ENCODE measurements at regions not wholly inside any gene's neighbourhood (a gene's known extent, or its start where the extent isn't known, plus 50 kb on each side); places are given as distances from the start of the nearest gene placed in this dataset.

- DNase-seq, result no peak
- Mint-ChIP-seq H3K4me1 (ENCODE audit: low read depth, unreplicated experiment) (no peaks in the 10 kb centered on the region), H3K27ac (ENCODE audit: unreplicated experiment) (no peak overlapping the region), H3K4me3 (ENCODE audit: low read depth, unreplicated experiment) (no peak overlapping the region), H3K27me3 (ENCODE audit: unreplicated experiment) (no peaks in the 10 kb centered on the region), H3K9me3 (ENCODE audit: low read depth, unreplicated experiment) (peaks cover 3% of the 10 kb centered on the region), H3K36me3 (ENCODE audit: insufficient read depth, unreplicated experiment) (no peaks in the 10 kb centered on the region)
- no peak for TF ChIP-seq CTCF (IDR thresholded peaks at IDR 0.05; ENCODE audit: unreplicated experiment)
- CTCF ChIA-PET, result no interaction called here
- BruUV-seq (replicated peaks), result no TSS peak
- intact Hi-C loops (cut with micrococcal nuclease; ENCODE audit: unreplicated experiment), result no loop called here
Observed at GRCh38 chrX:96394598-96394997, 290.0 kb upstream of the DIAPH2 start.

GRCh38 chrX:96403446-96403845 lies 281.2 kb upstream of the DIAPH2 start:
- no peak for TF ChIP-seq CTCF (IDR thresholded peaks at IDR 0.05; ENCODE audit: unreplicated experiment)
- no peaks in the 10 kb centered on the region for H3K27me3 Mint-ChIP-seq (ENCODE audit: unreplicated experiment)
- CTCF ChIA-PET, result interaction anchor here (0.7 kb wide), 1 partner anchor 50 kb away, joined by 3 read pairs; no protein-coding TSS in a partner anchor
- DNase-seq, result no peak
- intact Hi-C loops (cut with micrococcal nuclease; ENCODE audit: unreplicated experiment), result loop anchor here (10.0 kb wide), 2 partner anchors 131 to 281 kb away; partner anchors contain the start of gene DIAPH2
- H3K4me1 Mint-ChIP-seq (ENCODE audit: low read depth, unreplicated experiment), result peaks cover 43% of the 10 kb centered on the region
- H3K9me3 Mint-ChIP-seq (ENCODE audit: low read depth, unreplicated experiment), result peaks cover 3% of the 10 kb centered on the region
- BruUV-seq (replicated peaks), result no TSS peak
- H3K4me3 Mint-ChIP-seq (ENCODE audit: low read depth, unreplicated experiment), result no peak overlapping the region
- H3K36me3 Mint-ChIP-seq (ENCODE audit: insufficient read depth, unreplicated experiment), result no peaks in the 10 kb centered on the region
- no peak overlapping the region for H3K27ac Mint-ChIP-seq (ENCODE audit: unreplicated experiment)

DNA sequence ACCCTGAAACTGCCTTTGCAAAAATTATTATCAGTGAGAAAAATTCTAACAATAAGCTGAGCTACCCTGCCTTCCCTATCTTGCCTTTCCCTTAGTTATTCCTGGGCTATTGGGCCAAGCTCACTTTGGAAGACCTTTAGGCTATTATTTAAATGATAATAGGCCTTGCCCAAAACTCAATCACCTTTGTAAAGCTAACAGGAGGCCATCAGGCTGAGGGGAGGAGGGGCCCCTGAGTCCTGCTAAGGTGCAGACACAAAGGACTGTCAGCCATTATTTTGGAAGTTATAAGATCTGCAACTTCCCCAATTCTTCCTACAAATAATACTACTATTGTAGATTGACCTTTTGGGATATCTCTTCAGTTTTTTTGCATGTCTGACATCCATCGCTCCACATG lies 278.8 kb upstream of the DIAPH2 start:
- Mint-ChIP-seq H3K27me3 (ENCODE audit: unreplicated experiment) (no peaks in the 10 kb centered on the region), H3K9me3 (ENCODE audit: low read depth, unreplicated experiment) (no peaks in the 10 kb centered on the region), H3K4me1 (ENCODE audit: low read depth, unreplicated experiment) (peaks cover 43% of the 10 kb centered on the region), H3K4me3 (ENCODE audit: low read depth, unreplicated experiment) (no peak overlapping the region), H3K36me3 (ENCODE audit: insufficient read depth, unreplicated experiment) (no peaks in the 10 kb centered on the region), H3K27ac (ENCODE audit: unreplicated experiment) (no peak overlapping the region)
- no peak for DNase-seq
- no peak for TF ChIP-seq CTCF (IDR thresholded peaks at IDR 0.05; ENCODE audit: unreplicated experiment)
- CTCF ChIA-PET, result no interaction called here
- no TSS peak for BruUV-seq (replicated peaks)
- intact Hi-C loops (cut with micrococcal nuclease; ENCODE audit: unreplicated experiment), result loop anchor here (10.0 kb wide), 2 partner anchors 129 to 279 kb away; partner anchors contain the start of gene DIAPH2

GRCh38 chrX:96407072-96407471 lies 277.6 kb upstream of the DIAPH2 start:
- H3K27ac Mint-ChIP-seq (ENCODE audit: unreplicated experiment), result peak overlapping the region; percentile 22
- DNase-seq, result peak; percentile 30
- intact Hi-C loops (cut with micrococcal nuclease; ENCODE audit: unreplicated experiment), result loop anchor here (10.0 kb wide), 2 partner anchors 128 to 278 kb away; partner anchors contain the start of gene DIAPH2
- peaks cover 43% of the 10 kb centered on the region for H3K4me1 Mint-ChIP-seq (ENCODE audit: low read depth, unreplicated experiment)
- no peaks in the 10 kb centered on the region for H3K9me3 Mint-ChIP-seq (ENCODE audit: low read depth, unreplicated experiment)
- no peaks in the 10 kb centered on the region for H3K36me3 Mint-ChIP-seq (ENCODE audit: insufficient read depth, unreplicated experiment)
- CTCF ChIA-PET, result interaction anchor here (0.6 kb wide), 1 partner anchor 43 kb away, joined by 3 read pairs; no protein-coding TSS in a partner anchor
- no TSS peak for BruUV-seq (replicated peaks)
- no peaks in the 10 kb centered on the region for H3K27me3 Mint-ChIP-seq (ENCODE audit: unreplicated experiment)
- no peak overlapping the region for H3K4me3 Mint-ChIP-seq (ENCODE audit: low read depth, unreplicated experiment)
- no peak for TF ChIP-seq CTCF (IDR thresholded peaks at IDR 0.05; ENCODE audit: unreplicated experiment)
